Esophagus squamous epithelium (tissue), 4 donors: ENCODE measurements at regions not wholly inside any gene's neighbourhood (a gene's known extent, or its start where the extent isn't known, plus 50 kb on each side); places are given as distances from the start of the nearest gene placed in this dataset.
"Not testable (repeated sequence)": the region's sequence is repeated elsewhere in the genome, so short reads cannot be mapped to it uniquely, and the experiment has no call there.

Experiments
- POLR2A ChIP-seq, 4 donors: fragments of 450-650 bp; IDR thresholded peaks; one replicate each; pipeline ENCODE4 v1.6.1; 2017; ENCODE audit warnings: antibody characterized with exemption in 4 of 4, mild to moderate bottlenecking in 4 of 4, moderate library complexity in 3 of 4
- TF ChIP-seq, protein P1 (sequence below), 6 experiments: fragments of 450-650 bp in 4 of 6; fragments of 200-600 bp in 2 of 6; sonication (generic) in 2 of 6; IDR thresholded peaks; one replicate each; pipeline ENCODE4 v1.5.1; 2016 to 2019; ENCODE audit warnings: antibody characterized with exemption in 6 of 6, mild to moderate bottlenecking in 4 of 6, moderate library complexity in 4 of 6

DNA sequence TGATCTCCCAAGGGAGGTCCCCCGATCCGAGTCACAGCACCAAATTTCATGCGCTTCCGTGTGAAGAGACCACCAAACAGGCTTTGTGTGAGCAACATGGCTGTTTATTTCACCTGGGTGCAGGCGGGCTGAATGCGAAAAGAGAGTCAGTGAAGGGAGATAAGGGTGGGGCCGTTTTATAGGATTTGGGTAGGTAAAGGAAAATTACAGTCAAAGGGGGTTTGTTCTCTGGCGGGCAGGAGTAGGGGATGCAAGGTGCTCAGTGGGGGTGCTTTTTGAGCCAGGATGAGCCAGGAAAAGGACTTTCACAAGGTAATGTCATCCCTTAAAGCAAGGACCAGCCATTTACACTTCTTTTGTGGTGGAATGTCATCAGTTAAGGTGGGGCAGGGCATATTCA, 309.2 kb upstream of the PAPPA start:
- TF ChIP-seq, protein P1, sequence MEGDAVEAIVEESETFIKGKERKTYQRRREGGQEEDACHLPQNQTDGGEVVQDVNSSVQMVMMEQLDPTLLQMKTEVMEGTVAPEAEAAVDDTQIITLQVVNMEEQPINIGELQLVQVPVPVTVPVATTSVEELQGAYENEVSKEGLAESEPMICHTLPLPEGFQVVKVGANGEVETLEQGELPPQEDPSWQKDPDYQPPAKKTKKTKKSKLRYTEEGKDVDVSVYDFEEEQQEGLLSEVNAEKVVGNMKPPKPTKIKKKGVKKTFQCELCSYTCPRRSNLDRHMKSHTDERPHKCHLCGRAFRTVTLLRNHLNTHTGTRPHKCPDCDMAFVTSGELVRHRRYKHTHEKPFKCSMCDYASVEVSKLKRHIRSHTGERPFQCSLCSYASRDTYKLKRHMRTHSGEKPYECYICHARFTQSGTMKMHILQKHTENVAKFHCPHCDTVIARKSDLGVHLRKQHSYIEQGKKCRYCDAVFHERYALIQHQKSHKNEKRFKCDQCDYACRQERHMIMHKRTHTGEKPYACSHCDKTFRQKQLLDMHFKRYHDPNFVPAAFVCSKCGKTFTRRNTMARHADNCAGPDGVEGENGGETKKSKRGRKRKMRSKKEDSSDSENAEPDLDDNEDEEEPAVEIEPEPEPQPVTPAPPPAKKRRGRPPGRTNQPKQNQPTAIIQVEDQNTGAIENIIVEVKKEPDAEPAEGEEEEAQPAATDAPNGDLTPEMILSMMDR (IDR thresholded peaks at IDR 0.05), result not testable (repeated sequence)
- not testable (repeated sequence) for TF ChIP-seq POLR2A (IDR thresholded peaks at IDR 0.05)
